Fibroblast of pulmonary artery (primary cell): ENCODE measurements at regions not wholly inside any gene's neighbourhood (a gene's known extent, or its start where the extent isn't known, plus 50 kb on each side); places are given as distances from the start of the nearest gene placed in this dataset.

Experiments used
- DNase-seq: peaks from one replicate; pipeline ENCODE4 v3.0.0-alpha.2; 2010; ENCODE audit warnings: low read depth
- H3K4me3 ChIP-seq: replicated peaks from 2 replicates; pipeline ENCODE4 v1.5.1; 2011; ENCODE audit warnings: low read depth, mild to moderate bottlenecking, control low read depth, low read length, moderate library complexity
- TF ChIP-seq, protein P1 (sequence below): IDR thresholded peaks from 2 replicates; pipeline ENCODE4 v1.5.1; 2011; ENCODE audit warnings: mild to moderate bottlenecking, control low read depth, low read length, inconsistent platforms; ENCODE audit errors: missing control alignments

DNA sequence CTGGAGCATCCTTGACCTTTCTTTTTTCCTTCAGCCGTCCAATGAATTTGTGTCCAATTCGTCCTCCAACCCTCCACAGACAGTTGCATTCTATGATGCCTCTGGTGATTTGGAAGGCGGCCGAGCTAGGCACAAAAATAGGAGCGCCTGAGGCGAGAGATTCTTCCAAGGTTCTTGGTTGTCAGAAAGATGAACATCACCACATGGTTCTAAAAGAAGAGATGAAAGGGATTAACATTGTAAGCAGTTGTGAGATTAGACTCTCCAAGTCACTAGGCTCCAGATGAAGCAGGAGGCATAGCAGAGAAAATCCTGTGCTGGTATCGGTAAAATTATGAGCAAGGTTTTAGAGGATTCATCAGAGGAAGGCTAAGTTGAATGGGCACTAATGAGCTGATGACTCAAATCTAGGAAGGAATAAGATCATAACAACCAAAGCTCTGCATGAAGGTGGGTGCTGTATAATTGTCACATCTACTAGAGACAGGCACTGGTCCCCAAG lies 75.4 kb upstream of the MAP4K3 start:
- no peak for DNase-seq
- TF ChIP-seq, protein P1, sequence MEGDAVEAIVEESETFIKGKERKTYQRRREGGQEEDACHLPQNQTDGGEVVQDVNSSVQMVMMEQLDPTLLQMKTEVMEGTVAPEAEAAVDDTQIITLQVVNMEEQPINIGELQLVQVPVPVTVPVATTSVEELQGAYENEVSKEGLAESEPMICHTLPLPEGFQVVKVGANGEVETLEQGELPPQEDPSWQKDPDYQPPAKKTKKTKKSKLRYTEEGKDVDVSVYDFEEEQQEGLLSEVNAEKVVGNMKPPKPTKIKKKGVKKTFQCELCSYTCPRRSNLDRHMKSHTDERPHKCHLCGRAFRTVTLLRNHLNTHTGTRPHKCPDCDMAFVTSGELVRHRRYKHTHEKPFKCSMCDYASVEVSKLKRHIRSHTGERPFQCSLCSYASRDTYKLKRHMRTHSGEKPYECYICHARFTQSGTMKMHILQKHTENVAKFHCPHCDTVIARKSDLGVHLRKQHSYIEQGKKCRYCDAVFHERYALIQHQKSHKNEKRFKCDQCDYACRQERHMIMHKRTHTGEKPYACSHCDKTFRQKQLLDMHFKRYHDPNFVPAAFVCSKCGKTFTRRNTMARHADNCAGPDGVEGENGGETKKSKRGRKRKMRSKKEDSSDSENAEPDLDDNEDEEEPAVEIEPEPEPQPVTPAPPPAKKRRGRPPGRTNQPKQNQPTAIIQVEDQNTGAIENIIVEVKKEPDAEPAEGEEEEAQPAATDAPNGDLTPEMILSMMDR = no peak
- no peak overlapping the region for H3K4me3 ChIP-seq

DNA sequence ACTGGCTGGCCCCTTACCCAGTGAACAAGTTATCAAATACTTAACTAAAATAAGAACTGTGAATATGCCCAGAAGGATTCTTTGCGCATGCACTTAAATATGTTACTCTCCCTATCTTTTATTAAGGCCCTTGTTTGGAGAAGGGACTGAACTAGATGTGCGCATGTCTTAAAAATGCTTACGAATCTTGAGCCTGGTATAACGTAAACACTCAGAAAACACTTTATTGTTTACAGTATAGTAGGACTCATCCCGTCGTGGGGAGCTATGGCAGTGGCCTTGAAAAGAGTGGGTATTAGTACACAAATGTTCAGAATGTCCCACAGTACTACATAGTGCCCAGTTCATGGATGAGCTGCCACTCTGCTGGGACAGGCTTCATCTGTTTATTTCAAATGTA lies 75.9 kb upstream of the MAP4K3 start:
- DNase-seq = no peak
- TF ChIP-seq, protein P1 = no peak
- no peak overlapping the region for H3K4me3 ChIP-seq

DNA sequence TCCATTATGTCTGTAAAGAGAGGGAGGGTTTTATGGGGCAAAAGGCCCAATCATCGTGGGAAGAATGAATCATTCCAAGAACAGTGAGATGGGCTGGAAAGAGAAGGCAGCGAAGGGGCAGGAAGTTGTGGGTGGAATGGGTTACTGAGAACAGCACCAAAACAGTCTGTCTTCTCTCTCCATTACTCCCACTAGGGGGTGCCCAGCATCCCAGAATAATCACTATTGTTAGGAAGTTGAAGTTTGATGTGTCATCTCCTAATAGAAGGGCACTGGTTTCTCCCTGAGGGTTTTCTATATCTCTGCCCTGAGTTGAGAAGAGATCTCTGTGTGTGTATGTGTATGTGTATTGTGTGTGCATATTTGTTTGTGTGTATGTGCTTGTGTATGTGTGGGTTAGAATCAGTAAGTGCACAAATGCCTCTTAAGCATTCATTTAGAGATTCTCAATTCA lies 76.6 kb upstream of the MAP4K3 start:
- no peak overlapping the region for H3K4me3 ChIP-seq
- TF ChIP-seq, protein P1 = peak; percentile 79
- DNase-seq = peak; percentile 97

DNA sequence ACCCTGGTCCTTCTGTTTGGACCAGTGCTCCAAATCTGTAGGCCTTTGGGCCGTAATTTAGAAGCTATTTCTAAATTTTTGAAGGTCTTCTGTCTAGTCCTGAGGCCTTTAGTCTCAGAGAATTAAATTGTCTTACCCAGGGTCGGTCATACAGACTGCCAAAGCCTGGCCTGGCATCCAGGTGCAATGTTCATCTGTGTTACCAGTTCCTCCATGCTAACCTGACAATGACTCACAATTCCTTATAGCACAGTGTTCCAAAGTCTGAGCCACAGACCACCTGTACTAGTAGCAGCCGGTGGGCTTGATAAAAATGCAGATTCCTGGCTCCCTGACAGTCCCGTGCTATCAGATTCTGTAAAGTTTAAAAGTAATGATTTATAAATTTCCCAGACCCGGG lies 77.7 kb upstream of the MAP4K3 start:
- TF ChIP-seq, protein P1 = no peak
- DNase-seq = no peak
- no peak overlapping the region for H3K4me3 ChIP-seq

DNA sequence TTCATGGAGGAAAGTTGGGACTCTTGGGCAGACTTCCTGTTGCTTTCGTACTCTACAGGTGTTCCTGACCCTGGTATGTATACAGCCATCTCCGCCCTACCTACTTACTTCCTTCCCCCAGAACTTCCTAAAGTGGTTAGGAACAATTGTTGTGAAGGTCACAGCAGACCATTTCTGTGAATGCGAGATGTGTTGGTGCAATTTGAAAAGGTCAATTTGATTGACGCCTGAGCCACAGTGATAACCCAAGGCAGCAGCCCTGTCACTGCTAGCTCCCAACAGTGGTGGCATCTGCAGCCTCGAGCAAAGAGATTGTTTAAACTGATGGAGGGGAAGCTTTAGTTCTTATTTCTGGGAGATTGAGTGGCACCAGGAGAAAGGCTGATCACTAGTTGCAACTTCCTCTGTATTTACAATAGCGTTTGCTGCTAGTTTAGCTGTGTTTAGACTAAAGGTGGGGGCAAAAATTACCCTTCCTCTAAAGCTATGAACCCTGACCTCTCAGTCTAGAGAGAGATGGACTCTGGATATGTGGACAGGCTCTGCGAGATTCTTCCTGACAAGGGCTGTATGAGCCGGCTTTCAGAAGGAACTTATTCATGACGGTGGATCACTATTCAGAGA lies 78.3 kb upstream of the MAP4K3 start:
- DNase-seq = no peak
- H3K4me3 ChIP-seq = no peak overlapping the region
- TF ChIP-seq, protein P1 = no peak

DNA sequence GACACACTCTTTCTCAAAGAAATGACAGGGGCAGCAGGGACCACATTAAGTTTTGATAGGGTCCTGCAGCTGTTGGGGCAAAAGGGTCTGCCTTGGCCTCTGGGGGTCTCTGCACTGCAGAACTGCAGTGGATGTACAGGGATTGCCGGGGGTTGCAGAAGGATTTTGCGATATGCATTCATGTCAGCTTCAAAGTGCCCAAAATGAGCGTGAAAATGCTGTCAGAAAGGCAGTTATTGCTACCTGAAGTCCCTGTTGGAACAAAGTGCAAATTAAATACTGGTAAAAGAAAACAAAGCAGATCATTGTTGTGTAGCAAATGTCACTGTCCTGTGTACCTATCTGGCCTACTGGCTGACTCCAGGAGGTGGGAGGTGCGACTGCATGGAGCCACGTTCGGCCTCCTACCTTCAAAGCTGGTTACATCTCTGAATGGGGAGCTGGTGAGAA lies 78.8 kb upstream of the MAP4K3 start:
- TF ChIP-seq, protein P1 = no peak
- no peak for DNase-seq
- no peak overlapping the region for H3K4me3 ChIP-seq

DNA sequence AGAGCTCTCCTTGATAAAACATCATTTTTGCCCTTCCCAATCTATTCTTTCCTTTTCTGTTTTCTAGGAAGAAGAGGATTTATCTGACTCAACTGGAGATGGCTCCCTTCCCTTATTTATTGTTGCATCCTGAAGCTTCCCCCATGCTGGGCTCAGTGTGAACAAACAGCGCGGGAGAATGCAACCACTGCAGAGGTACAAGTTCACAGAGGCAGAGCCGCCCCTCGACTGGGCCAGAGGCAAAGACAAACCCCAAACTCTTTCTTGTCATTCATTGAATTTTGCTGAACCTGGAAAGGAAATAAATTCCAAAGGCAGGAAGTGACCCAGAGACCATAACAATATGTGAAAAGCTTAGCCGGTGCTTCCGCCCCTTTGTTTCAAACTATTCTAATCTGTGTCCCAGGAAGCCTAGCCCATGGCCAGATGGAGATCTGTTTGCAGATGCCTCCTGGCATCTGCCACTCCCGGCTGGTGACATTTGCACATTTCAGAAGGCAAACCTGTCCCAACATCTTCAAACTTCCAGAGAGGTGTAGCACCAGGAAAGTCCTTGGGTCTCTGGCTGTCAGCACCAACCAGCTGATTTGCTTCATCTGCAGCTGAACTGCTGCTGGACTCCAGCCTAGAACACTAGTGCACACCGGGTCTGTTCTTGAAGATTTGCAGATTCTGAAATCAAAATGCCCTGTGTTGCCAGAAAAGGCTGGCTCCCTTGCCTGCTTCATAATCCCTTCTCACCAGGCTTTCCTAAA lies 79.4 kb upstream of the MAP4K3 start:
- DNase-seq = peak; percentile 89
- TF ChIP-seq, protein P1 = peak; percentile 14
- no peak overlapping the region for H3K4me3 ChIP-seq
